Upper lobe of left lung (tissue), 6 donors: ENCODE measurements at regions not wholly inside any gene's neighbourhood (a gene's known extent, or its start where the extent isn't known, plus 50 kb on each side); places are given as distances from the start of the nearest gene placed in this dataset.

ENCODE experiments used
- ATAC-seq, 2 donors: fragments of 200-7000 bp; cut with Tn5 transposase; one replicate each; pipeline ENCODE4 v1.9.1; 2022; ENCODE audit warnings: mild to moderate bottlenecking in 2 of 2, moderate library complexity in 2 of 2; ENCODE audit not compliant: low FRiP score in 2 of 2
- DNase-seq, 2 donors: peaks; one replicate each; pipeline ENCODE4 v3.0.0-alpha.2; 2019 to 2020
- H3K27ac ChIP-seq, 4 donors: fragments of 200-600 bp; sonication (generic); one replicate each; pipeline ENCODE4 v1.5.1; 2016 to 2019
- H3K27me3 ChIP-seq, 4 donors: fragments of 200-600 bp; sonication (generic); one replicate each; pipeline ENCODE4 v1.5.1; 2017 to 2019
- H3K36me3 ChIP-seq, 4 donors: fragments of 200-600 bp; sonication (generic); one replicate each; pipeline ENCODE4 v1.5.1; 2016 to 2019
- H3K4me1 ChIP-seq, 4 donors: fragments of 200-600 bp; sonication (generic); one replicate each; pipeline ENCODE4 v1.5.1; 2018 to 2019
- H3K4me3 ChIP-seq, 4 donors: fragments of 200-600 bp; sonication (generic); one replicate each; pipeline ENCODE4 v1.5.1; 2017 to 2019; ENCODE audit warnings: mild to moderate bottlenecking in 2 of 4, moderate library complexity in 1 of 4
- H3K9me3 ChIP-seq, 4 donors: fragments of 200-600 bp; sonication (generic); one replicate each; pipeline ENCODE4 v1.5.1; 2018 to 2019
- CTCF ChIP-seq, 6 experiments: fragments of 450-650 bp in 4 of 6; fragments of 200-600 bp in 2 of 6; sonication (generic) in 2 of 6; IDR thresholded peaks; one replicate each; pipeline ENCODE4 v1.5.1; 2016 to 2019; ENCODE audit warnings: antibody characterized with exemption in 6 of 6
- EP300 ChIP-seq, 4 donors: sonication (generic); formaldehyde crosslinking; IDR thresholded peaks; one replicate each; pipeline ENCODE4 v1.5.1; 2017; ENCODE audit warnings: antibody characterized with exemption in 4 of 4, control low read depth in 2 of 4
- POLR2A ChIP-seq, 4 donors: fragments of 450-650 bp; IDR thresholded peaks; one replicate each; pipeline ENCODE4 v1.5.1; 2016 to 2017; ENCODE audit warnings: antibody characterized with exemption in 4 of 4, mild to moderate bottlenecking in 2 of 4
- POLR2AphosphoS5 ChIP-seq, 2 donors: sonication (generic); formaldehyde crosslinking; IDR thresholded peaks; one replicate each; pipeline ENCODE4 v1.5.1; 2017; ENCODE audit warnings: antibody characterized with exemption in 2 of 2
- WGBS, 2 donors: methylation state at CpG; one replicate each; pipeline ENCODE4 v1.1.5; 2017 to 2018; 5-methylcytosine and 5-hydroxymethylcytosine counted together
- small RNA-seq, 4 donors: library from RNA; depleted of rRNA; stranded (forward); fragments of <200 nt; gene quantifications; one replicate each; pipeline ENCODE3, GENCODE V24; 2016
- donor health status: DM: no; HTN: no; CAD: no; lungs with moderate emphysema.
- donor health status: DM: no; HTN: yes; CAD: no; lungs with severe emphysema.

DNA sequence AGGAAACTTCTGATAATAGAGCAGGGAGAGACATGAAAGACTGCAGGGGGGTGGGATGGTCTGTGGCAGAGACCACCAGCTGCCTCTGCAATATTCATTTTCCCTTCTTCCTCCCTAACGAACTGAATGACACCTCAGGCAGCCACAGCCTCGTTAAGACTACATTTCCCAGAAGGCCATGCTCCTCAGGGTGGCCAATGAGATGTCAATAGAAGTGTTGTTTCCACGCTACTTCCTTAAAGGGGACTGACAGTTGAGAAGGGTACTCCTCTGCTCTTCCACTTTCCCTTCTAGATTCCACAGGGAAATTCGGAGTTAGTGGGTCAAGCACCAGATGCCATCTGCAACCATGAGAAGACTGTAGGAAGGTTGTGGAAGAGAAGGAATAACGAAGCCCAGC lies 52.0 kb upstream of the DAPK1 start:
- DNase-seq (peak in 1 of 2 donors; percentile 60), ATAC-seq (peak; percentile 70 to 87)

GRCh38 chr9:87446527-87446926 lies 51.1 kb upstream of the DAPK1 start:
- no peak for DNase-seq
- 81 to 82% methylated on average over 4 of the region's 4 CpGs for WGBS, 2 donors

More for the DNA sequence above, 52.0 kb upstream of the DAPK1 start:
- Histone ChIP-seq H3K36me3 (no peaks in the 10 kb centered on the region), H3K27ac (no peak overlapping the region), H3K4me1 (no peaks in the 10 kb centered on the region), H3K9me3 (no peaks in the 10 kb centered on the region), H3K4me3 (peak overlapping the region in 2 of 4 donors; percentile 6 to 20), H3K27me3 (no peaks in the 10 kb centered on the region)
- TF ChIP-seq POLR2A (IDR thresholded peaks at IDR 0.05) (no peak), EP300 (IDR thresholded peaks at IDR 0.05) (no peak), CTCF (IDR thresholded peaks at IDR 0.05) (no peak), POLR2AphosphoS5 (IDR thresholded peaks at IDR 0.05) (no peak)
- 21 to 25% methylated on average over 5 of the region's 5 CpGs for WGBS, 2 donors

DNA sequence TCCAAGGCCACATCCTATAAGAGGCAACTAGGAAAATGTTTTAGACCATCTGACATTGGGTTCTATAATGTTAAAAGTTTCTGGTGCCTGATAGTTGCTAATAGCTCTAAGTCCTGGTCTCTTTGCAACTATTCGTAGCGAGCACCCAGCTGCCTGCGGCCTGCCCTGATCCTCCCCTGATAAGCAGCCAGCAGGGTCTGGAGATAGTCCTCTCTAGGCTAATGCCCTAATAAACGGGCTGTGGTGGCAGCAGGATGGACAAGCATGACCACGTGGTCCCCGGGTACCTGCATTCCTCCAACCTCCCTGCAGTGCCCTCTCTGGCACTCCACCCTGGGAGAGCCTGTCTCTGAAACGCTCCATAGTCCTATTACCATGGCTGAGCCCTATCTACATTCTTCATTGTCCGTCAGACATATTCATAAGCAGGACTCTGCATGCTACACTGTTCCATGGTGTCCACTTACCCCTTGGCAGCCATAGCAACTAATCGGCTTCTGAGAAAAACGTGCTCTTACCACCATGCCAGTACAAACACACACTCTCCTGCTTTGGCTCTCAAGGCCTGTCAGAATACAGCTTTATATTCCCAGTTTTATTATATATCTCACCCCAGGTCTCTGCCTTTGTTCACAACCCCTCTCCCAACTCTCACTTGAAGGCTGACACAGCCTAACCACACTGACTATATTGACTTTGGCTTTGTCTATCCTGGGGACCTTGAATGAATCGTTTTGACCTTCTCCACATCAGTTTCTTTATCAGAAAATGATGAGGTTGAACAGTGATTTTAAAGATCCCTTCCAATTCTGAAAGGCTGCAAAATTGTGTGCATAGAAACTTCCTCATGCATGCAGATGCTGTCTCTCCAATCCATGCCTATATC lies 49.9 kb upstream of the DAPK1 start:
- DNase-seq (no peak), ATAC-seq (peak in 1 of 2 donors; percentile 20)
- no peak overlapping the region for H3K27ac ChIP-seq

More at GRCh38 chr9:87446527-87446926, 51.1 kb upstream of the DAPK1 start:
- H3K27me3 ChIP-seq = no peaks in the 10 kb centered on the region
- H3K36me3 ChIP-seq = no peaks in the 10 kb centered on the region
- no peaks in the 10 kb centered on the region for H3K9me3 ChIP-seq
- TF ChIP-seq POLR2A (IDR thresholded peaks at IDR 0.05) (no peak), EP300 (IDR thresholded peaks at IDR 0.05) (no peak), POLR2AphosphoS5 (IDR thresholded peaks at IDR 0.05) (no peak), CTCF (IDR thresholded peaks at IDR 0.05) (no peak)
- H3K4me3 ChIP-seq = no peak overlapping the region
- H3K27ac ChIP-seq = no peak overlapping the region
- ATAC-seq = no peak
- no peaks in the 10 kb centered on the region for H3K4me1 ChIP-seq

More for the DNA sequence above, 49.9 kb upstream of the DAPK1 start:
- H3K4me1 ChIP-seq = no peaks in the 10 kb centered on the region
- no peaks in the 10 kb centered on the region for H3K36me3 ChIP-seq
- no peak overlapping the region for H3K4me3 ChIP-seq
- H3K9me3 ChIP-seq = no peaks in the 10 kb centered on the region
- H3K27me3 ChIP-seq = no peaks in the 10 kb centered on the region
- TF ChIP-seq POLR2A (IDR thresholded peaks at IDR 0.05) = no peak
- no peak for TF ChIP-seq EP300 (IDR thresholded peaks at IDR 0.05)
- TF ChIP-seq CTCF (IDR thresholded peaks at IDR 0.05) = no peak
- TF ChIP-seq POLR2AphosphoS5 (IDR thresholded peaks at IDR 0.05) = no peak
- 65 to 67% methylated on average over 11 of the region's 11 CpGs for WGBS, 2 donors

Small RNA genes in the stretch of these regions (small RNA-seq; reads per million reads assigned to genes)
- gene AL353752.1 = 0 reads per million in 4 donors
- gene RF00568 = 0 reads per million in 4 donors
